ENCODE measurements at regions not wholly inside any gene's neighbourhood (a gene's known extent, or its start where the extent isn't known, plus 50 kb on each side); places are given as distances from the start of the nearest gene placed in this dataset.
"Not testable (repeated sequence)": the region's sequence is repeated elsewhere in the genome, so short reads cannot be mapped to it uniquely, and the experiment has no call there.

DNA sequence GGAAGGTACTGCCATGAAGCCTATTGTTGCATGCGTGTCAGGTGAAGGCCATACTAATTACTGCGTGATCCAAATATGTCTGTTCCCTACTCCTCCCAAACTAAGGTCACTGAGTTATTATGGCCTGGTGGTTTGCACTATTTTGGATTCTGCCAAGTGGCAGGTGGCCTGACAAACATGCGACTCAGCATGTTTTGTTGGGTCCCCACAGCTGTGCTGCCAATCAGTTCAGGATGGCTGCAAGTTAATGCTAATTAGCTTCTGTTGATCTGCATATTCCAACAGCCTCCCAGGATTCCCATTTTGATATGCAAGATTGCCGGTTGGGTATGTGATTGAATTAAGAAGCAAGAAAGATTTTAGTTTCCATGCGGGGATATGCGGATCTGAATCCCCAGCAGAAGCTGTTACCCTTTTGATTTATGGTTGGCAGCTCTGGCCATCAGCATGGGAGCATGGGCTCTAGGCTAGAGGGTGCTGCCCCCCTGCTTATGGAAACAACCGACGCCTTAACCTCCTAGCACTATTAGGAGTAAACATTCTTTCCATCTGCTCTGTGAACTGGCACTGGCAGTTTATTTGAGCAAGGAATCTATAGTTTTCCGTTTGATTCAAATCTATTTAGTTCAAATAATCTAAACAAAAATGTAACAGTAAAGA, 429.8 kb upstream of the C1orf87 start:
- no peak for DNase-seq

DNA sequence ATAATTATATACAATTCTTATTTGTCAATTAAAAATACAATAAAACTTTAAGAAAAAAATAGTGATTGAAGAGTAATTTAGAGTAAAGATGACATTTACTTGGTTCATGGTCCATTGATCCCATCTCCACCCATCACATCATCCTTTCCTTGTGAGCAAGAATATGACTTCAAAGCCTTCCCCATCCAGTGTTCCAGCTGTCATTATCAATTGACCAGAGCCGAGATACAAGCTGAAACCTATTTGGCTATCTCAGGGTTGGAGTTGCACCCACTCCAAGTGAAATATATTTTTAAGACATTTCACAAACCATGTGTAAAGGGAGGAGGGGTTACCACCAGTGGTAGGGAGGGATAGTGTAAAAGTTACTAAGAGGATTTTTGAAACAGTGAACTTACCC, 428.9 kb upstream of the C1orf87 start:
- no peak for DNase-seq

DNA sequence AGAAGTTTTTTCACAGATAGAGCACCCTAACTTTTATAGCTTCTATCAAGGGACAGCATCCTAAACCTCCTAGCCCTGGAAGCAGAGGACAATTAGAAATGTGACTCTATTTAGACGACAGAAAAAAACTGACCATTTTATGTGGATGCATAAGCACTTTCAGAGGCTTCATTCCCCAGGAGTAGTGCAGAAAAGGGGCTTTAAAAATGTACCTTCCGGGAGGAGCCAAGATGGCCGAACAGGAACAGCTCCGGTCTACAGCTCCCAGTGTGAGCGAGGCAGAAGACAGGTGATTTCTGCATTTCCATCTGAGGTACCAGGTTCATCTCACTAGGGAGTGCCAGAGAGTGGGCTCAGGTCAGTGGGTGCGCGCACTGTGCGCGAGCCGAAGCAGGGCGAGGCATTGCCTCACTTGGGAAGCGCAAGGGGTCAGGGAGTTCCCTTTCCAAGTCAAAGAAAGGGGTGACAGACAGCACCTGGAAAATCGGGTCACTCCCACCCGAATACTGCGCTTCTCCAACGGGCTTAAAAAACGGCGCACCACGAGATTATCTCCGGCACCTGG, 416.4 kb upstream of the C1orf87 start:
- DNase-seq = not testable (repeated sequence)

DNA sequence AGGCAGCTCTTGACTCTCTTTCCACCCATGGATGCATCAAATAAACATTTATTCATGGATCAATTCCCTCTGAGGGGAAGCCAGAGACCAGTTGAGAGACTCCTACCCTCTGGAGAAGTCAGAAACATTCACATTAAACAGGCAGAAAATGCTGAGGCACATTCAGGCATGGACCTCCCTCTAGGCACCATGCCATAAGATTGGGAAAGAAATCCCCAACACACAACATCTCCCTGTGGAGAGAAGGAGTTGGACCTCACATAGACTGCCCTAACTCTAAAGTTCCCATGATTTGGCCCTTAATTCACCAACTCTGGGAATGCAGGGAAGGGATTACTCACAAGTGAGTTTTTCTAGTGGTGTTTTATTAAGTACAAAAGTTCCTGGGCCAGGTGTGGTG, 415.3 kb upstream of the C1orf87 start:
- DNase-seq = no peak

DNA sequence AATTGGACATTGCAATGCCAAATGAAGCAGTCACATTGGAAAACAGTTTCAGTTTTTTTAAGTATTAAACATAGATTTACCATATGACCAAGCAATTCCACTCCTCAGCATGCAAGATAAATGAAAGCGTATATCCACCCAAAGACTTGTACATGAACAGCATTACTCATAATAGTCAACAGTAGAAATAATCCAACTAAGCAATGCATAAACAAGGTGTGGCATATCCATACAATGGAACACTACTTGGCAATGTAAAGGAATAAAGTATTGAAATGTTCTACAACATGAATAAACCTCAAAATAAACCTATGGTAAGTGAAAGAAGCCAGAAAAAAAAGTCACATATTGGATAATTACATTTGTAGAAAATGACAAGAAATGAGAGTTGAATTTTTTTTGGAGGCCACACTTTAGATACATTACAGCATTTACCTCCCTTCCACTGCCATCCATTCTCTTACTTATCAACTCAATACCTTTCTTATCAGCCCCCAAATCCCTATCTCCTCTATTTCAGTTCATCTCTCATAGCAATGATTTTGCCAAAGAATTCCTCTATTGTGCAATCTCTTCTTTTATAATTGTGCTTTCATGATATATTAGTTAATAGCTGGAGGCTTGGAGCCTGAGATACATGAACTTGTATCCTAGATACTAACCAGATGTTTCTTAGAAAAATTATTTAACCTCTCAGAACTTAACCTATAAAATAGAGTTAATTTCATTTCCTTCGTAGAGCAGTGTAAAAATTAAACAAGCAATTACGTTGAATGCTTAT, 414.2 kb upstream of the C1orf87 start:
- no peak for DNase-seq

DNA sequence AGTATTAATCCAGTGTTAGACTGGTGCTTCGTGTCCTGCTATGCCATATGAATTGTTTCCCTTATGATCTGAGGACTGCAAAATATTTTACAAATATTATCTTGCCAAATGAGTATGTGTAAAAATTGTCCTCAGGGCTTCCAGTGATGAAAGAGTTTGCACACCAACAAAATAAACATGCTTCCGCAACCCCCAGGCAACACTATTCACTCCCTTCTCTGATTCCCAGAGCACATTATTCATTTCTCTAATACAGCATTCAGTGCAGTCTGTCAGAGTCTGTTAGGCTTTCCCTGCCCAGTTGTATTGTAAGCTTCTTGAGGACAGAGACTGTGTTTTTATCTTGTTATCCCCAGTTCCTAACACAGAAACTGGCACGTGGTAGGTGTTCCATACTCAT, 409.9 kb upstream of the C1orf87 start:
- DNase-seq = no peak

DNA sequence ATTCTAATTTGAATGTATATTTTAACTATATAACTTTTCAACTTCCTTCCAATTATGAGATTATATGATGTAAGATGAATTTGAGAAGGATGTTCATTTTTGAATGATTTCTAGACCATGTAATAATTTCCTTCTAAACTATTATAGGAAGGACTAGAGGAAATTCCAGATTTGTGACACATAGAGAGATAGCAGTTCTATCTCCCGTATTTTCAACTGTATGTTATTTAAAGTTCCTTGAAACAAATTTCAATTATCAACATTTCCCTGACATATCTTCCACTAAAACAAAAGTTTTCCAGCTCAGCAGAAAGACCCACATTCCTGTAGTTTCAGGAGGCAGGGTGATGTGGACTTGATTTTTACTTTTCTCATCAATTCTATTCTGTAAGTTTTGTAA, 396.7 kb upstream of the C1orf87 start:
- DNase-seq = peak; percentile 1

DNA sequence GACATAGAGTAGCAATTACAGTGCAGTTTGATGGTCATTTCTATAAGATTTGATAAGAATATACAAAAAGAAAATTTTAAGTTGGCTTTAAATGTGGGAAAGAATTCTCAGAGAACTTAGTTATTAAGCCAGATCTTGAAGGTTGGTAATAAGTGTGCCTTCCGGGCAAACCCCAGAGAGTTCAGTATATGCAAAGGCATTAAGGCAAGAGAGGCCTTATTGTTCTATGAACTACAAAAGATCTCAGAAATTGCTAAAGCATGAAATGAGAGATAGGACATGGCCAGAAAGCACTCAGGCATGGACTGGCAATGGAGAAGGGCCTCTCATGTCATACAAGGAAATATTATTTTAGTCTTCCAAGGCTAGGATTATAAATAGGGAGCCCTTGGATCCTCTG, 390.2 kb upstream of the C1orf87 start:
- no peak for DNase-seq

DNA sequence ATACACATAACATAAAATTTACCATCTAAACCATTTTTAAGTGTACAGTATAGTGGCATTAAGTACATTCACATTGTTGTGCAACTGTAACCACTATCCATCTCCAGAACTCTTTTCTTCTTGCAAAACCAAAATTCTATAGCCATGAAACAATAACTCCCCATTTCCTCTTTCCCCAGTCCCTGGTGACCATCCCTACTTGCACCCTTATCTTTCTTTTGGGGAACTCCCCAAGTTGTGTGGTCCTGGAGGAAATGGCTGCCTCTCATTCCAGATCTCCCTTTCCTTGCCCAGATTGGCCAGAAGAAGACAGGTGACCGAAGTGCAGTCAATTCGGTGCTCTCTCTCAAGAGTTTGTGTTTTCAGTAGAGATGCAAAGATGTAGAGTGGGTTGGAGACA, 389.6 kb upstream of the C1orf87 start:
- no peak for DNase-seq

DNA sequence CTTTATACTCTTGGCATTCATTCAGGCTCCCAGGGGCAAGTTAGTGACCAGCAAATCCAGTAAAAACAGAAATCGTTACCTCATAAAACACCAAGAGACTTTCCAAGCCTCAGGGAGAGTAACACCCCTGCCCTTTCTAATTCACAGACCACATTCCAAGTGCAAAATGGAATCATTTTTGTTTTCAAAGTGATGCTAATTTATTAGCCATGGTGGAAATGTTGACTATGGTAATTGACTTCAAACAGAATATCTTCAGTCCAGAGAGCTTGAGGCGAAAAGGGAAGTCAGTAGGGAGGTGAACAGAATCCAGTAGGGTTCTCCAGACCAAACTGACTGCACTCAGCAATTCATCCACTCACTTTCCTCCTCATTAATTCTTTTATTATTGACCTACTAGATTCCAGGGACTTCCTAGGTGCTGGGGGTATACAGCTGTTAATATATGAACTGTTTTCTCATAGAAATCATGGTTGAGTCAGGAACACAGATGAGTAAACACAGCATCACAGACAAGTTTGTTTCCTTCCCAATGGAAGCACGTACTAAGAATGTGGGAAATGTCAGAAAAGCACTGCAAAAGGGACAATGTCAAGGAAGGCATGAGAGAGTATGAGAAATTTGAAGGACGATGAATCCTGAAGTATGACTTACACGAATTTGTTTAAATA, 388.5 kb upstream of the C1orf87 start:
- no peak for DNase-seq

DNA sequence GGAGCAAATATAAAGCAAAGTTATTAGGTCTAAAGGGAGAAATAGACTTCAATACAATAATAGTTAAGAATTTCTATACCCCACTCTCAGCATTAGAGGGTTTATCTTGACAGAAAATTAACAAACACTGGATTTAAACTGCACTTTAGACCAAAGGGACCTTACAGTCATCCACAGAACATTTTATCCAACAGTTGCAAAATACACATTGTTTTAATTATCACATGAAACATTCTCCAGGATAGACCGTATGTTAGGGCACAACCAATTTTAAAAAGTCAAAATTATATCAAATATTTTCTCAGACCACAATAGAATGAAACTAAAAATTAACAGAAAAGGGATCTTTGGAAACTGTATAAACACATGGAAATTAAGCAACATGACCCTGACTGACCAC, 384.5 kb upstream of the C1orf87 start:
- no peak for DNase-seq

DNA sequence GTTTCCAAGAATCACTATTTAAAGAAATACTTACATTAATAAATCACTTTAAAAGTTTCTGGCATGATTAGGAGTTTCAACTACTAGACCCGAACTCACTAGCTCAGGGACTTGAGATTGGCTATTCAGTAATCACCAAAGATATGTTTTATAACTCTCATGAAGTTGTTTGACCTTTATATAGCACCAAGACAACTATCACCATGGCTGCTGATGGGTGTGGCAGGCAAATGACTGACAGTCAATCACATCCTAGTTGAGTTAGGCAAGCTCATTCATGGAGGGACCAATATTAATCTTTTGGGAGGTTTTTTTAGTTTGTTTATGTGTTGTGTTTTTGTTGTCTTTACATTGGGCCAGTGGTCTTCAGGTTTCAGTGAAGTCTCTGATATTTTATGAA, 376.3 kb upstream of the C1orf87 start:
- DNase-seq = no peak

DNA sequence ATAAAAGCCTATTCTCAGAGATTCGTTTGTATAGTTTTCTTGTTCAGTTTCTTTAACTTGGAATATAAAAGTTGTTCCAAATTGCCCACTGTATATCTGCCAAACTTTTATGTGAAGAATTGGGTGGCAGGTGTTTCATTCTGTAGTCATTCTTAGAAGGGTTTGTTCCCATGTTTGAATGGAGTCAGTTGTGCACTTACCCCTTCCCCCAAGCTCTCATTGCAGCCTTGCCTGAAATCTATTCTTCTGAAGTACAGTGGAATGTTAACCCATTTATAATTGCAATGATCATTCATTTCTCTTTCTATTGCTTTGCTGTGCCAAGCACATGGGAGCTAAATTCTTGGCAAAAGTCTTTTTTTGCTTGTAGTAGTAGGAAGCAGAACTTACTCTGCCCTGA, 375.3 kb upstream of the C1orf87 start:
- DNase-seq = no peak

DNA sequence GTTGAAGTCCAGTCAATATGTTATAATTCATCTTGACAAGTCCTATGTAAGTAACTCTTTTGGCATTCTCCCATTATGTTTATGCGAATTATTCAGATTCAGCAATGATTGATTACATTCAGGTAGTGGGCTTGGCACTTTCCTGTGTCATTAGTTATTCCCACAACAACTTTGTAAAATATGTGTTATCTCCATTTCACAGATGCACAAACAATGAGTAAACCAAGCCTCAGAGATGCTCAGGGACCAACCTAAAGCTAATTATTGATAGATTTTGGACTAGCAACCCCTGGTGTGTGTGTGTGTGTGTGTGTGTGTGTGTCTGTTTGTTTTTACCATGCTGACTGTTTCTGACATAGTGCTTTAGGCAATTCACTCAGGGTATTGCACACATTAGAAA, 371.1 kb upstream of the C1orf87 start:
- no peak for DNase-seq

DNA sequence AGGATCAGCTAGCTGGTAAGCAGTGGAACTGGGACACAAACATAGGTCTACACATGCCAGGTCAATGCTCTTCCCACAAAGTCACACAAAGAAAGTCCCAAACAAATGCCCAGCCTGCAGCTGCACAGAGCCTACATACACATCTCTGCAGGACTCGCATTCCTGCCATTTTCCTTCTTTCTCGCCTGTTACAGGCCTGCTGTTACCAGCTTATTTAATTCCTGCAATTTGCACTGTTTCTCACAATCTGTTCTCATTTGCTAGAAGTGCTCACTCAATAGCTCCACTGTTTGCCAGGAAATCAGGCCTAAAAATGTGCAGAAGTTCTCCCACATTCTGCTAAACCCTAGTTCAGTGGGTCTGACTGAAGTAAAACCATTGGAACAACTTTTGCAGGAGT, 362.6 kb upstream of the C1orf87 start:
- no peak for DNase-seq

DNA sequence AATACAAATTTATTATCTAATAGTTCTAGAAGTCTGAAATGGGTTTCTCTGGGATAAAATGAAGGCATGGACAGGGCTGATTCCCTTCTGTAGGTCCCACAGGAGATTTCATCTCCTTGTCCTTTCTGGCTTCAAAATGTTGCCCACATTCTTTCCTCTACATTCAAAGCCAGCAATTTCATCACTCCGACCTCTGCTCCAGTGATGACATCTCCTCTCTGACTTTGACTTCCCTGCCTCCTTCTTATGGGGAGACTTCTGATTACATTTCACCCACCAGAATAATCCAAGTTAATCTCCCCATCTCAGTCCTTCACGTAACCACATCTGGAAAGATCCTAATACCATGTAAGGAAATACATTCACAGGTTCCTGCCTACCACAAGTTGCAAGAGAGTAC, 358.0 kb upstream of the C1orf87 start:
- DNase-seq = no peak

DNA sequence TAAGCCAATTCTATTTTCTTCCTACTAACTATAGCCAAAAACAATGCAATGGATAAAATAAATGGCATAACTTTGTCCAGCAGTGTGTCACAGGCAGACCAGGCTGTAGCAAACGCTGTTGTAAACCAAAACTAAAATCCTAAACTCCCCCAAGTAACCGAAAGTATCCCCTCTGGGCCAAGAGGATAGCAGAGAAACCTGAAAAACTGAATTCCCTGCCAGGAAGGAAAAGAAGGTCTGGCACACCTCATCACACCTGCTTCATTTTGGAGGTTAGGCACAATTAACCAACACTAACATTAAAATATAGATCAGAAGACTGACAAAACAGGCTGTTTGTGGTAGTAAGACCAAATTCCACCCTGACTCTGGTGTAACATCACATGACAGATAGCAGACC, 356.8 kb upstream of the C1orf87 start:
- DNase-seq = no peak

DNA sequence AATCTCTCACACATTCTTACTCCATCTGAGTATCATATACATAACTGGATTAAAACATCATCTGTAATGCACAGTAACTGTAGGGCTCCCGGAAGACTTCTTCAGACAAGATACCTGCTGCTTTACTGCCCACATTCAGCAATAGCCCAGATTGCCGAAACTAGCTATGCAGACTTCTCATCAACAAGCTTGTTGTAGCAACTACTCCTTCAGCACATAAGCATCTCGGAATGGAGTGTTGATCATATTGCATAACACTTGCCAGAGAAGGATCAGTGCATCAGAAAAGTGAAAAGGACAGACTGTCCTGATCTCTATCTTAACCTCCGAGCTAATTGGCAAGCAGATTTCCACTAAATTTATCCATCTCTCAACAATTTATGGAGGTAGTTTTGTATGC, 354.6 kb upstream of the C1orf87 start:
- DNase-seq = no peak

DNA sequence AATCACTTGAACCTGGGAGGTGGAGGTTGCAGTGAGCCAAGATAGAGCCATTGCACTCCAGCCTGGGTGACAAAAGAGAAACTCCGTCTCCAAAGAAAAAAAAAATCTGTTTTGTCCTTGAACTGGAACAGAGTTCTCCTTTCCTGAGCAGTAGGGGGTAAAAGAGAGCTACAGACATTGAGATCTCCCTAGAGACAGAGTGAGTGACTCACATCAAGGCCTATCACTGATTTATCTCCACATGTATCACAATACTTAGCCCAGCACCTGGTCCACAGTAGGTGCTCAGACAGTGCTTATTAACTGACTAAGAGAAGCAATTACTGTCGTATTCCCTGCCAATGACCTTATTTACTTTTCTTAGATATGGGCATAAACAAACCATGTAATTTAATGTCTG, 354.1 kb upstream of the C1orf87 start:
- DNase-seq = no peak

DNA sequence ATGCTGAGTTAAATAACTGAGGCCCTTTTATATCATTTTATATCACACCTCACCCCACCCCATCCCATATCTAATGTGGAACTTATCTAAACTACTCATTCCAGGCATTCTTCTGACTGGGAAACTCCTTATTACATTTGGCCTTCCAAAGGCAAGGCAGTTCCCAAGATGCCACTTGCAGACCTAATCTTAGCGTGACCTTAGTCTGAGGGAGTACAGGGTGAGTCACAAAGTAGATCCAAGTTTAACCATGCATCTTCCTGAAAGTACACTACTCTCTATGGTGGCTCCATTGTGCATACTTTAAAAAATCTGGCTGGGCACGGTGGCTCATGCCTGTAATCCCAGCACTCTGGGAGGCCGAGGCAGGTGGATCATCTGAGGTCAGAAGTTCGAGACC, 353.6 kb upstream of the C1orf87 start:
- DNase-seq = peak; percentile 1

DNA sequence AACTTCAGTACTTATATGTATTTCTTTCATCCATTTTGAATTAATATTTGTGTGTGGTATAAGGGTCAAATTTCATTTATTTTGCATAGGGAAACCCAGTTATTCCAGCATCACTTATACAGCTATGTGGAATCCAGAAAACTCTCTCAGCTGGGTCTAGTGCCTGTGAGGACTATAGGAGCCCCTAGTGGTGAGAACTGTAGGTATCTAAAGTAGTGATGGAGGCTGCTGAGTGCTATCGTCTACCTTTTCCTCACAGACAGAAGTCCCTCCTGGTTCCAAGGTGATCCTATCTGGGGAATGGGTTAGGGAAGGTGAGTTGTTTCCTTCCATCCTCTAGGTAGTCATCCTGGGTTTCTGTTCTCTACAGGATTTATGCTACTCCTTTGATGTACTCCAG, 352.0 kb upstream of the C1orf87 start:
- DNase-seq = peak; percentile 12

DNA sequence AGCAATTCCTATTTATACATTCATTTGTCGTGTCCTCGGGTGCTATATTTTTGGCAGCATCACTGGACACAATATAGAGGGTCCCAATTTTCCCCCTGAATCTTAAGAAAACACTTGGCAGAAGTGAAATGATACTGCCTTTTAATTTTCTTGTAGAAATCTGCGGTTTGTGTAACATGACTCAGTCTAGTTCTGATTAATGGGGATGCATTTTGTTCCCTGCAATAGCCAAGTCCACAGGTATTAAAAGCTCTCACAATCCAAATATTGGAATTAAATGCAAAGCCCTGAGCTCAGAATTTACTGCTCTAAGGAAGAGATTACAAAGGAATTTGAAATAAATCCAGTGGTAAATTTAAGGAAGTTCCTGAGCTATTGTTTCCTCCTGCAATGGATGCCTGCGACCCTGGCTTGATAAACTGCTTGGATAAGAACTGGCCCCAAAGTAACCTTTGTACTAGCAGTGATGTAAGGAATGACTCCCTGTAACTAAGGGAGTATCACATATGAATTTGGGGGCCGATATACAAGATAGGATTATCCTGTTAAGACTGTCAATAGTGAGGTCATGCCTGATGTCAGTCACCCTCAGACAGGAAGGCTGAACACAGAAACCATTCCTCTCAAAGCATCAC, 349.7 kb upstream of the C1orf87 start:
- DNase-seq = no peak

DNA sequence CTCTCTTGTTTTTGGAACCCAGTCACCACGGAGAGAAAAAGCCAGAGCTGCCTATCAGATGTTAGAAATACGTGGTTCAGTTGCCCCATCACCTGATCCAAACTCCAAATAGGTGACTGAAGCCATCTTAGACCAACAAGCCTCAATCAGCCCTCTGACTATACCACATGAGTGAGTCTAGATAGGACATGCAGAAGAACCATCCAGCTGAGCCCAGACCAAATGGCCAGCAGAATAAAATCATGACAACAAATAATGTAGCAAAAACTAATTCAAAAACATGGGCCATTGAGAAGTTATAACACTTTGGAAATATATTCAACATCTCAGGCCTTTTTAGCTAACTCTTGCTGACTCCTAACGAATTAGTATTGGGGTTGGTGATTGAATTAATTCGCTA, 348.4 kb upstream of the C1orf87 start:
- DNase-seq = no peak
